ENCODE measurements at regions not wholly inside any gene's neighbourhood (a gene's known extent, or its start where the extent isn't known, plus 50 kb on each side); places are given as distances from the start of the nearest gene placed in this dataset.
"Not testable (repeated sequence)": the region's sequence is repeated elsewhere in the genome, so short reads cannot be mapped to it uniquely, and the experiment has no call there.

- DNase-seq: no peak
Measured at GRCh38 chr1:157460381-157460780, 91.9 kb downstream of the FCRL5 start.

GRCh38 chr1:157457279-157457678 lies 95.0 kb downstream of the FCRL5 start:
- no peak for DNase-seq

GRCh38 chr1:157455318-157455717 lies 97.0 kb downstream of the FCRL5 start:
- no peak for DNase-seq

- DNase-seq: no peak
Measured at GRCh38 chr1:157450106-157450505, 102.2 kb downstream of the FCRL5 start.

- no peak for DNase-seq
Measured at GRCh38 chr1:157448636-157449035, 103.7 kb downstream of the FCRL5 start.

GRCh38 chr1:157446356-157446755 lies 106.0 kb downstream of the FCRL5 start:
- not testable (repeated sequence) for DNase-seq

GRCh38 chr1:157445616-157446140 lies 106.6 kb downstream of the FCRL5 start:
- not testable (repeated sequence) for DNase-seq

- DNase-seq: no peak
Measured at GRCh38 chr1:157442065-157442464, 110.2 kb downstream of the FCRL5 start.

- no peak for DNase-seq
Measured at GRCh38 chr1:157439302-157439954, 112.9 kb downstream of the FCRL5 start.

- no peak for DNase-seq
Measured at GRCh38 chr1:157438613-157439012, 113.7 kb downstream of the FCRL5 start.

- no peak for DNase-seq
Measured at GRCh38 chr1:157438146-157438545, 114.2 kb downstream of the FCRL5 start.

- no peak for DNase-seq
Measured at GRCh38 chr1:157437296-157437695, 115.0 kb downstream of the FCRL5 start.

- DNase-seq: no peak
Measured at GRCh38 chr1:157431751-157432150, 120.6 kb downstream of the FCRL5 start.

GRCh38 chr1:157429601-157430240 lies 122.6 kb downstream of the FCRL5 start:
- DNase-seq: no peak

- DNase-seq: not testable (repeated sequence)
Measured at GRCh38 chr1:157423764-157424163, 128.6 kb downstream of the FCRL5 start.

GRCh38 chr1:157419845-157420542 lies 132.3 kb downstream of the FCRL5 start:
- no peak for DNase-seq

- DNase-seq: no peak
Measured at GRCh38 chr1:157418659-157419058, 133.7 kb downstream of the FCRL5 start.

GRCh38 chr1:157418231-157418630 lies 134.1 kb downstream of the FCRL5 start:
- DNase-seq: no peak

- DNase-seq: no peak
Measured at GRCh38 chr1:157415661-157416060, 136.7 kb downstream of the FCRL5 start.

GRCh38 chr1:157412308-157412707 lies 140.0 kb downstream of the FCRL5 start:
- no peak for DNase-seq

- DNase-seq: no peak
Measured at GRCh38 chr1:157411769-157412168, 140.5 kb downstream of the FCRL5 start.

- DNase-seq: no peak
Measured at GRCh38 chr1:157411064-157411463, 141.3 kb downstream of the FCRL5 start.

GRCh38 chr1:157410457-157410856 lies 141.9 kb downstream of the FCRL5 start:
- DNase-seq: no peak

GRCh38 chr1:157409927-157410326 lies 142.4 kb downstream of the FCRL5 start:
- no peak for DNase-seq

Data from activated effector memory CD4-positive, alpha-beta T cell treated with anti-CD3 and anti-CD28 coated beads, Interleukin-2, amount 50 U/mL, for 16 hours (primary cell).